ENCODE measurements at regions not wholly inside any gene's neighbourhood (a gene's known extent, or its start where the extent isn't known, plus 50 kb on each side); places are given as distances from the start of the nearest gene placed in this dataset.

- Histone ChIP-seq H3K4me2 (ENCODE audit: low read length) (no peak overlapping the region), H2AFZ (ENCODE audit: low read depth, low read length) (no peak overlapping the region), H3K27ac (ENCODE audit: low read depth, low read length) (no peak overlapping the region)
Measured at GRCh38 chr2:145184741-145185651, 665.1 kb upstream of the ZEB2 start.

GRCh38 chr2:145169285-145169684, 649.4 kb upstream of the ZEB2 start:
- Mint-ChIP-seq H3K4me1 (ENCODE audit: low read depth, unreplicated experiment) (peaks cover 7% of the 10 kb centered on the region), H3K27me3 (ENCODE audit: low read depth, unreplicated experiment) (no peaks in the 10 kb centered on the region), H3K4me3 (ENCODE audit: unreplicated experiment) (no peak overlapping the region), H3K27ac (ENCODE audit: unreplicated experiment) (no peak overlapping the region), H3K9me3 (ENCODE audit: unreplicated experiment) (no peaks in the 10 kb centered on the region), H3K36me3 (ENCODE audit: low read depth, unreplicated experiment) (no peaks in the 10 kb centered on the region)
- no peak for TF ChIP-seq CTCF (IDR thresholded peaks at IDR 0.05; ENCODE audit: insufficient read depth, low read depth, low read length)
- no peak for TF ChIP-seq EZH2 (IDR thresholded peaks at IDR 0.05; ENCODE audit: insufficient read depth, low read length)
- H3K27ac ChIP-seq (ENCODE audit: low read depth, low read length) = no peak overlapping the region
- H3K27me3 ChIP-seq (ENCODE audit: insufficient read depth, low read length) = no peaks in the 10 kb centered on the region
- DNase-seq (ENCODE audit: low read depth) = no peak
- H3K9ac ChIP-seq (ENCODE audit: low read length) = no peak overlapping the region
- H2AFZ ChIP-seq (ENCODE audit: low read depth, low read length) = no peak overlapping the region
- H3K9me3 ChIP-seq (ENCODE audit: insufficient read depth, low read depth, low read length) = no peaks in the 10 kb centered on the region
- no peaks in the 10 kb centered on the region for H3K36me3 ChIP-seq (ENCODE audit: insufficient read depth, low read length)
- H4K20me1 ChIP-seq (ENCODE audit: insufficient read depth, low read length) = no peaks in the 10 kb centered on the region
- no peaks in the 10 kb centered on the region for H3K4me1 ChIP-seq (ENCODE audit: insufficient read depth, low read length)
- FAIRE-seq = no peak
- no peak overlapping the region for H3K4me3 ChIP-seq (ENCODE audit: insufficient read depth, low read depth, low read length)
- no peaks in the 10 kb centered on the region for H3K79me2 ChIP-seq (ENCODE audit: insufficient read depth, low read length)
- H3K4me2 ChIP-seq (ENCODE audit: low read length) = no peak overlapping the region

More at GRCh38 chr2:145184741-145185651, 665.1 kb upstream of the ZEB2 start:
- peak; percentile 68 for FAIRE-seq
- Histone ChIP-seq H3K9me3 (ENCODE audit: insufficient read depth, low read depth, low read length) (no peaks in the 10 kb centered on the region), H3K36me3 (ENCODE audit: insufficient read depth, low read length) (no peaks in the 10 kb centered on the region), H3K27me3 (ENCODE audit: insufficient read depth, low read length) (no peaks in the 10 kb centered on the region), H3K9ac (ENCODE audit: low read length) (no peak overlapping the region), H3K4me1 (ENCODE audit: insufficient read depth, low read length) (no peaks in the 10 kb centered on the region), H3K4me3 (ENCODE audit: insufficient read depth, low read depth, low read length) (no peak overlapping the region), H3K79me2 (ENCODE audit: insufficient read depth, low read length) (no peaks in the 10 kb centered on the region), H4K20me1 (ENCODE audit: insufficient read depth, low read length) (no peaks in the 10 kb centered on the region)
- TF ChIP-seq EZH2 (IDR thresholded peaks at IDR 0.05; ENCODE audit: insufficient read depth, low read length) (no peak), CTCF (IDR thresholded peaks at IDR 0.05; ENCODE audit: insufficient read depth, low read depth, low read length) (no peak)
- H3K9me3 Mint-ChIP-seq (ENCODE audit: unreplicated experiment) = no peaks in the 10 kb centered on the region
- peaks cover 3% of the 10 kb centered on the region for H3K4me1 Mint-ChIP-seq (ENCODE audit: low read depth, unreplicated experiment)
- no peaks in the 10 kb centered on the region for H3K36me3 Mint-ChIP-seq (ENCODE audit: low read depth, unreplicated experiment)
- no peak overlapping the region for H3K27ac Mint-ChIP-seq (ENCODE audit: unreplicated experiment)
- no peak overlapping the region for H3K4me3 Mint-ChIP-seq (ENCODE audit: unreplicated experiment)
- no peaks in the 10 kb centered on the region for H3K27me3 Mint-ChIP-seq (ENCODE audit: low read depth, unreplicated experiment)
- peak; percentile 73 for DNase-seq (ENCODE audit: low read depth)

GRCh38 chr2:145168091-145168490, 648.2 kb upstream of the ZEB2 start:
- no peak for DNase-seq (ENCODE audit: low read depth)
- Histone ChIP-seq H3K4me2 (ENCODE audit: low read length) (no peak overlapping the region), H3K79me2 (ENCODE audit: insufficient read depth, low read length) (no peaks in the 10 kb centered on the region), H4K20me1 (ENCODE audit: insufficient read depth, low read length) (no peaks in the 10 kb centered on the region), H3K27me3 (ENCODE audit: insufficient read depth, low read length) (no peaks in the 10 kb centered on the region), H3K4me3 (ENCODE audit: insufficient read depth, low read depth, low read length) (no peak overlapping the region), H3K4me1 (ENCODE audit: insufficient read depth, low read length) (no peaks in the 10 kb centered on the region), H3K9me3 (ENCODE audit: insufficient read depth, low read depth, low read length) (no peaks in the 10 kb centered on the region), H2AFZ (ENCODE audit: low read depth, low read length) (no peak overlapping the region), H3K27ac (ENCODE audit: low read depth, low read length) (no peak overlapping the region), H3K36me3 (ENCODE audit: insufficient read depth, low read length) (no peaks in the 10 kb centered on the region), H3K9ac (ENCODE audit: low read length) (no peak overlapping the region)
- H3K9me3 Mint-ChIP-seq (ENCODE audit: unreplicated experiment) = no peaks in the 10 kb centered on the region
- H3K27me3 Mint-ChIP-seq (ENCODE audit: low read depth, unreplicated experiment) = no peaks in the 10 kb centered on the region
- TF ChIP-seq CTCF (IDR thresholded peaks at IDR 0.05; ENCODE audit: insufficient read depth, low read depth, low read length) (no peak), EZH2 (IDR thresholded peaks at IDR 0.05; ENCODE audit: insufficient read depth, low read length) (no peak)
- no peaks in the 10 kb centered on the region for H3K36me3 Mint-ChIP-seq (ENCODE audit: low read depth, unreplicated experiment)
- no peak for FAIRE-seq
- peaks cover 7% of the 10 kb centered on the region for H3K4me1 Mint-ChIP-seq (ENCODE audit: low read depth, unreplicated experiment)
- H3K27ac Mint-ChIP-seq (ENCODE audit: unreplicated experiment) = no peak overlapping the region
- no peak overlapping the region for H3K4me3 Mint-ChIP-seq (ENCODE audit: unreplicated experiment)

Data from astrocyte (in vitro differentiated cells and primary cell).